ENCODE measurements at regions not wholly inside any gene's neighbourhood (a gene's known extent, or its start where the extent isn't known, plus 50 kb on each side); places are given as distances from the start of the nearest gene placed in this dataset.

DNA sequence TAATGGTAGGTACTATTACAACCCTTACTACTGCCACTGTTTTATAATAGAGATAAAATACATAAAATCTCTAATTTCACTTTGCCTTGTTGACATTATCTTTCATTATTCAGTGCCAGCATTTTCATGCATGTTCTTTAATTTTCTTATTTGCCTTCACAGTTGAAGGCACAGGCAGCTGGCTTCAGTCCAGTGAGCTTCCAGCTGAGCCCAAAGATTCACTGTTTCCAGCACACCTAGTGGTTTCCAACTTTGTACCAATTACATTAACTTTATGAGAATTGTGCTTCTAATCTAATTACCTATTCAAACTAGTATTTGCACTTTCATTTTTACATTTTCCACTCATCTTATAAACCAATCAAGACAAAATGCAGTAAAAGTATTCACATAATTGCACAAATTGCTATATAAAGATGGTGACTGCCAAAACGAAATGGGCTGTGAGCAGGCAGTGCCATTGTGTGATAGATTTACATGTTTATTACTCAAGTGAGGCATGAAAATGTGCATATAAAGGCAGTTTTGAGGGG is 228.3 kb downstream of the MFSD1 start:
- DNase-seq (ENCODE audit: low read depth), result no peak
- no peak overlapping the region for H3K4me3 ChIP-seq (ENCODE audit: low read depth, low read length)
- TF ChIP-seq, protein P1, sequence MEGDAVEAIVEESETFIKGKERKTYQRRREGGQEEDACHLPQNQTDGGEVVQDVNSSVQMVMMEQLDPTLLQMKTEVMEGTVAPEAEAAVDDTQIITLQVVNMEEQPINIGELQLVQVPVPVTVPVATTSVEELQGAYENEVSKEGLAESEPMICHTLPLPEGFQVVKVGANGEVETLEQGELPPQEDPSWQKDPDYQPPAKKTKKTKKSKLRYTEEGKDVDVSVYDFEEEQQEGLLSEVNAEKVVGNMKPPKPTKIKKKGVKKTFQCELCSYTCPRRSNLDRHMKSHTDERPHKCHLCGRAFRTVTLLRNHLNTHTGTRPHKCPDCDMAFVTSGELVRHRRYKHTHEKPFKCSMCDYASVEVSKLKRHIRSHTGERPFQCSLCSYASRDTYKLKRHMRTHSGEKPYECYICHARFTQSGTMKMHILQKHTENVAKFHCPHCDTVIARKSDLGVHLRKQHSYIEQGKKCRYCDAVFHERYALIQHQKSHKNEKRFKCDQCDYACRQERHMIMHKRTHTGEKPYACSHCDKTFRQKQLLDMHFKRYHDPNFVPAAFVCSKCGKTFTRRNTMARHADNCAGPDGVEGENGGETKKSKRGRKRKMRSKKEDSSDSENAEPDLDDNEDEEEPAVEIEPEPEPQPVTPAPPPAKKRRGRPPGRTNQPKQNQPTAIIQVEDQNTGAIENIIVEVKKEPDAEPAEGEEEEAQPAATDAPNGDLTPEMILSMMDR (IDR thresholded peaks at IDR 0.05; ENCODE audit: insufficient read depth, low read depth, low read length), result no peak

DNA sequence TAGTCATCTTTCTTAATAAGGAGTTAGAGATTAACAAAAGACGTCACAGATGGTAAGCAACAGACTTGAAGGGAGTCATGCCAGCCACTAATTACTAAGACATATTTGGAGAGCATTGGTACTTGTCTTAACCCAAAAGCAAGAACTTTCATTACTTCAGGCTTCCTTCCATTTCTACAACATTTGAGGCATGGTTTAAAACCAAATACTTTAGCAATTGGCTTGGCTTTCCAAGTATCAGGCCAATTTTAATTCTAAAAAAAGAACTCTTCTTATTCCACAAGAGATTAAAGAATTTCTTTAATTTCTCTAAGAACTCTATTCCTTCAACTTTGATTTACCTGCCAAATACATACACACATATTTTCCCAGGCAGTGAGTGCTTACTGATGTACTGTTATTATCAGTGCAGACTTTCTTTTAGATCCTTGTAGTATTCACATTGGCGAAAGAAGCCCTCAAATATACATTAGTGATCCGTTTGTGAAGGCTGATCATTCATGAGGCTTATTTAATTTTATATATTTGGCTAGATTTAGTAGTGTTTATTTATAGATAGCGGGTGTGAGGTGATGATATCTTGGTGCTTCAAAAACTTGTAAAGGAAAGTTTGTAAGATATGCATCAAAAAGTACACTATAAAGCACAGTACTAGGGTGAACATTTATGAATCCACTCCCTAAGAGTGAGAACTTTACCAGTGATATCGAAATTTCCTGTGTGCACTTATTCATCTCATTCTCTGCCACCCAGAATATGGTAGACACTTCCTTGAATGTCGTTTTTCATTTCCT is 229.2 kb downstream of the MFSD1 start:
- no peak overlapping the region for H3K4me3 ChIP-seq (ENCODE audit: low read depth, low read length)
- no peak for DNase-seq (ENCODE audit: low read depth)
- TF ChIP-seq, protein P1 (IDR thresholded peaks at IDR 0.05; ENCODE audit: insufficient read depth, low read depth, low read length), result no peak

DNA sequence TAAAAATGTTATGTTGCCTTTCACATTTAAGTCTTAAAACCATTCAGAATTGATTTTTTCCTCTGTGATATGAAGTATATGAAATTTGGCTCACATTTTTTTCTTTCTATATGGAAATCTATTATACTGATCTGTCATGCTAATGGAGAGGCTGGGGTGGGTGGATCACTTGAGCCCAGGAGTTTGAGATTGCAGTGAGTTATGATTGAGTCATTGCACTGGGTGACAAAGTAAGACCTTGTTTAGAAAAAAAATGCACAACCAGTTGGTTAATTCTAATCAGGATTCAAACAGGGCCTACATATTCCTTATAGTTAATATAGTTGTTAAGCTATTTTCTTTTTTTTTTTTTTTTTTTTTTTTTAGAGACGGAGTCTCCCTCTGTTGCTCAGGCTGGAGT is 230.5 kb downstream of the MFSD1 start:
- TF ChIP-seq, protein P1 (IDR thresholded peaks at IDR 0.05; ENCODE audit: insufficient read depth, low read depth, low read length), result no peak
- no peak for DNase-seq (ENCODE audit: low read depth)
- H3K4me3 ChIP-seq (ENCODE audit: low read depth, low read length), result no peak overlapping the region

DNA sequence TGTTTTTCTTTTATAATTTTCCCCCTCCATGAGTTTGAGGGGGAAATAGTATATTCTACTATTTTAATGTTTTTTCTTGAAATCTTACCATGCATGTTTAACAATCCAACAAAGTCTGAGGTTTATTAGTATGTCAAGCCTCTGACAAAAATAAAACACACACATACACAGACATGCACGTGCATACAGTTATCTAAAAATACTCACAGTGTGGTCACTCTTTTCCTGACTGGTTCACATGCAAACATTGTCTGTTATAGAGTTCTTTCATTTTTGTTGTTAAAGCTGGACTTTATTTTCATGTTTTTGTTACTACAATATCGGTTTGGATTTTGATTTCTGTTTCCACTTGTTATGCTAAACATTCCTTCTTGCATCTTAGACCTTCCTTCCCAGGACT is 236.6 kb downstream of the MFSD1 start:
- no peak for DNase-seq (ENCODE audit: low read depth)
- H3K4me3 ChIP-seq (ENCODE audit: low read depth, low read length), result no peak overlapping the region
- TF ChIP-seq, protein P1 (IDR thresholded peaks at IDR 0.05; ENCODE audit: insufficient read depth, low read depth, low read length), result no peak

DNA sequence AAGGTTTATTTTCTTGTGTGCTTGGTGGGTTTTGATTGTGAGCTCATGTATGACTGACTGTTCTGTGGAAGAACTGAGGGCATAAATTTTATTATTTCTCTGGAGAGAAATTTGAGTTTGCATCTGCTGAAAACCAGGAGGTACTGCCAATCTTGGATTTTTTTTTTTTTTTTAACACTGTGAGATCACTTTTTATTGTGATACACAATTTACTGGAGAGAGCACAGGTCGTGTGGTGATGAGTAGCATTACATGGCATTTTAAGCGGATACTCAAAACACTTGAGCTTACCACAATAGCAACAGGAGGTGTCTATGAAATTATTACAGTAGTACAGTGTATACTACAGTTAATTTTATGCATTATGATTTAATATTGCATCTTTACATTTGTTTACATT is 237.4 kb downstream of the MFSD1 start:
- TF ChIP-seq, protein P1 (IDR thresholded peaks at IDR 0.05; ENCODE audit: insufficient read depth, low read depth, low read length), result no peak
- H3K4me3 ChIP-seq (ENCODE audit: low read depth, low read length), result no peak overlapping the region
- DNase-seq (ENCODE audit: low read depth), result no peak

DNA sequence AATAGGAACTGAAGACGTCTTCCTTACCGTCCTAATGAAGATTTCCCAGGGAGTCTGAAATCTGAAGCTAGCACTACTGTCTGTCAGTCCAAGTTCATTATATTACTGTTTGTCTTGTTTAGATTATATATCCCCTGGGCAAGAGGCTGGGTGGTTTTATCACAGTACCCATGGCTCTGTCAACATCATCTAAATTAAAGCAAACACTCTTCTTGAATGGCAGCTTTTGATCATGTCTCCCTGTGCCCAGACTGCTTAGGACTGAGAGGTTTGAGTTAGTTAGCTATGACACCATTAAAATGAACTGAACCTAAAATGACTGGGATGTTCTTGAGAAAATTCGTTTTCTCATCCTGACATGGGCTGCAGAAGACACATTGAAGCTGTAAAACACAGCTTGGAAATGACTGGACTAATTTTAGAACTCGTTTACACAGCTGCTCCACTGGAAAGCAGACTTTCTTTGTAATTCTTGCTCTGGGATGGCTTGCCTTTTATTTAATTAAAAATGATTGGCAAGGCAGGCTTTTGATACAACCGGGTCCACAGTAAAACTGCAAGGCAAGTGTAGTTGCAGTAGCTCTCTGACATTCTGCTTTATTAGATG is 243.5 kb downstream of the MFSD1 start:
- TF ChIP-seq, protein P1 (IDR thresholded peaks at IDR 0.05; ENCODE audit: insufficient read depth, low read depth, low read length), result no peak
- H3K4me3 ChIP-seq (ENCODE audit: low read depth, low read length), result no peak overlapping the region
- DNase-seq (ENCODE audit: low read depth), result no peak
